PC-3 (cell line): ENCODE measurements at regions not wholly inside any gene's neighbourhood (a gene's known extent, or its start where the extent isn't known, plus 50 kb on each side); places are given as distances from the start of the nearest gene placed in this dataset.
A peak's percentile ranks its signal among the peaks of the same experiment; 100 is the strongest.

Experiments used
- ATAC-seq: fragments of 200-7000 bp; cut with Tn5 transposase; 2 replicates; pipeline ENCODE4 v1.9.1; 2020; ENCODE audit warnings: mild to moderate bottlenecking, moderate library complexity
- BruUV-seq: library from RNA; stranded (reverse); fragments of 400-500 nt; replicated peaks from 2 replicates; lab custom pipeline; 2021; lab: Mats Ljungman, UMichigan
- CTCF ChIA-PET: fragments of 300-600 bp; sonication (Branson Sonifier 250); formaldehyde crosslinking; loops from one replicate; lab custom pipeline; 2022; ENCODE audit warnings: antibody characterized with exemption; lab: Charles Lee
- POLR2A ChIA-PET: fragments of 300-600 bp; sonication (Branson Sonifier 250); formaldehyde crosslinking; loops from one replicate; lab custom pipeline; 2022; ENCODE audit warnings: antibody characterized with exemption; ENCODE audit not compliant: unreplicated experiment; lab: Charles Lee
- DNase-seq: peaks from one replicate; pipeline ENCODE4 v3.0.0-alpha.2; 2015
- H2AFZ ChIP-seq: fragments of 300-600 bp; sonication (generic); 2 replicates; pipeline ENCODE4 v1.6.0; 2016; ENCODE audit warnings: antibody characterized with exemption, low read length
- H3F3A ChIP-seq: fragments of 300-600 bp; sonication (generic); one replicate; pipeline ENCODE4 v1.6.0; 2017; ENCODE audit warnings: antibody characterized with exemption, low read length, control low read depth, mild to moderate bottlenecking; ENCODE audit not compliant: unreplicated experiment
- H3K27ac ChIP-seq: fragments of 300-600 bp; sonication (generic); 2 replicates; pipeline ENCODE4 v1.5.1; 2016; ENCODE audit warnings: mild to moderate bottlenecking, low read length
- H3K27me3 ChIP-seq: fragments of 300-600 bp; sonication (generic); 2 replicates; pipeline ENCODE4 v1.6.1; 2016; ENCODE audit warnings: low read length, mixed read lengths
- H3K36me3 ChIP-seq: fragments of 300-600 bp; sonication (generic); 2 replicates; pipeline ENCODE4 v1.6.1; 2016; ENCODE audit warnings: low read depth, mixed run types, low read length, mixed read lengths
- H3K4me1 ChIP-seq: fragments of 300-600 bp; sonication (generic); 2 replicates; pipeline ENCODE4 v1.5.1; 2016; ENCODE audit warnings: low read length; ENCODE audit not compliant: insufficient read depth
- H3K4me2 ChIP-seq: fragments of 300-600 bp; sonication (generic); 2 replicates; pipeline ENCODE4 v1.6.0; 2016; ENCODE audit warnings: low read length
- H3K4me3 ChIP-seq: fragments of 300-600 bp; sonication (generic); 2 replicates; pipeline ENCODE4 v1.5.1; 2016; ENCODE audit warnings: mild to moderate bottlenecking, low read length, mixed read lengths
- H3K79me2 ChIP-seq: fragments of 300-600 bp; sonication (generic); 2 replicates; pipeline ENCODE4 v1.6.1; 2017; ENCODE audit warnings: low read length, mixed read lengths
- H3K9ac ChIP-seq: fragments of 300-600 bp; sonication (generic); 2 replicates; pipeline ENCODE4 v1.6.0; 2016; ENCODE audit warnings: mild to moderate bottlenecking, low read length
- H3K9me2 ChIP-seq: fragments of 300-600 bp; sonication (generic); replicated peaks from 2 replicates; pipeline ENCODE4 v1.6.1; 2016; ENCODE audit warnings: mixed run types, low read length, mixed read lengths
- H3K9me3 ChIP-seq: fragments of 300-600 bp; sonication (generic); 2 replicates; pipeline ENCODE4 v1.6.1; 2016; ENCODE audit warnings: low read length, mixed read lengths
- H4K20me1 ChIP-seq: fragments of 300-600 bp; sonication (generic); 2 replicates; pipeline ENCODE4 v1.6.1; 2016; ENCODE audit warnings: low read length, mixed read lengths
- CTCF ChIP-seq: fragments of 300-600 bp; sonication (generic); conservative IDR thresholded peaks from 2 replicates; pipeline ENCODE4 v1.5.1; 2017; ENCODE audit warnings: antibody characterized with exemption, low read depth, mild to moderate bottlenecking, low read length
- EZH2 ChIP-seq: fragments of 300-600 bp; sonication (generic); IDR thresholded peaks from one replicate; pipeline ENCODE4 v1.6.1; 2017; ENCODE audit warnings: antibody characterized with exemption, mild to moderate bottlenecking, low read length; ENCODE audit not compliant: unreplicated experiment
- EZH2phosphoT487 ChIP-seq: fragments of 300-600 bp; sonication (generic); IDR thresholded peaks from 2 replicates; pipeline ENCODE4 v1.6.1; 2018; ENCODE audit warnings: mild to moderate bottlenecking, antibody characterized with exemption, low read length, borderline replicate concordance
- intact Hi-C: fragments of 100-400 bp; cut with micrococcal nuclease; formaldehyde crosslinking; loops from 2 replicates; pipeline ENCODE4 v1.9.0; 2023

- Histone ChIP-seq H3K4me1 (peaks cover 9% of the 10 kb centered on the region), H3K4me3 (no peak overlapping the region), H3K27me3 (0 out of 2 replicates have a peak, but pooled peaks cover 8% of the 10 kb centered on the region), H3K36me3 (no peaks in the 10 kb centered on the region), H3K9ac (no peak overlapping the region), H4K20me1 (no peaks in the 10 kb centered on the region), H2AFZ (no peak overlapping the region), H3K4me2 (no peak overlapping the region), H3F3A (no peaks in the 10 kb centered on the region), H3K27ac (no peak overlapping the region), H3K9me2 (no peaks in the 10 kb centered on the region), H3K9me3 (no peaks in the 10 kb centered on the region), H3K79me2 (no peaks in the 10 kb centered on the region)
- intact Hi-C loops = no loop called here
- ATAC-seq (no peak), DNase-seq (no peak)
- no TSS peak for BruUV-seq
- POLR2A ChIA-PET = no interaction called here
- TF ChIP-seq EZH2 = no peak
- no peak for TF ChIP-seq CTCF
- no peak for TF ChIP-seq EZH2phosphoT487
- CTCF ChIA-PET = no interaction called here
Measured at GRCh38 chr16:49049644-49050043, 232.0 kb downstream of the CBLN1 start.

GRCh38 chr16:49049191-49049590, 232.4 kb downstream of the CBLN1 start:
- no peak for TF ChIP-seq EZH2phosphoT487
- no peak for TF ChIP-seq EZH2
- TF ChIP-seq CTCF = no peak
- Histone ChIP-seq H3K4me2 (no peak overlapping the region), H4K20me1 (no peaks in the 10 kb centered on the region), H3K27me3 (0 out of 2 replicates have a peak, but pooled peaks cover 8% of the 10 kb centered on the region), H3K27ac (0 out of 2 replicates have a peak overlapping the region, but pooled peaks have one; percentile 29), H3K9me3 (no peaks in the 10 kb centered on the region), H3K36me3 (no peaks in the 10 kb centered on the region), H2AFZ (0 out of 2 replicates have a peak overlapping the region, but pooled peaks have one; percentile 45), H3K79me2 (no peaks in the 10 kb centered on the region), H3K4me3 (no peak overlapping the region), H3K9ac (no peak overlapping the region), H3F3A (no peaks in the 10 kb centered on the region), H3K4me1 (peaks cover 9% of the 10 kb centered on the region), H3K9me2 (no peaks in the 10 kb centered on the region)
- intact Hi-C loops = no loop called here
- ATAC-seq (no peak), DNase-seq (no peak)
- POLR2A ChIA-PET = no interaction called here
- CTCF ChIA-PET = no interaction called here
- no TSS peak for BruUV-seq

- H3K36me3 ChIP-seq = no peaks in the 10 kb centered on the region
- H3K27ac ChIP-seq = peak overlapping the region; percentile 29; the same call in 1 of the 2 replicates
- H3K9me3 ChIP-seq = no peaks in the 10 kb centered on the region
- DNase-seq (peak; percentile 64), ATAC-seq (peak; percentile 81)
- peak overlapping the region; percentile 45; the same call in 1 of the 2 replicates for H2AFZ ChIP-seq
- no TSS peak for BruUV-seq
- H3K27me3 ChIP-seq = 0 out of 2 replicates have a peak, but pooled peaks cover 8% of the 10 kb centered on the region
- H3K9me2 ChIP-seq = no peaks in the 10 kb centered on the region
- ChIA-PET CTCF (no interaction called here), POLR2A (no interaction called here)
- intact Hi-C loops = no loop called here
- H3K4me1 ChIP-seq = peaks cover 9% of the 10 kb centered on the region
- H3F3A ChIP-seq = no peaks in the 10 kb centered on the region
- no peak overlapping the region for H3K9ac ChIP-seq
- no peak overlapping the region for H3K4me2 ChIP-seq
- TF ChIP-seq EZH2phosphoT487 = no peak
- no peaks in the 10 kb centered on the region for H4K20me1 ChIP-seq
- H3K79me2 ChIP-seq = no peaks in the 10 kb centered on the region
- H3K4me3 ChIP-seq = no peak overlapping the region
Measured at GRCh38 chr16:49048557-49048956, 233.1 kb downstream of the CBLN1 start.
